ENCODE measurements at regions not wholly inside any gene's neighbourhood (a gene's known extent, or its start where the extent isn't known, plus 50 kb on each side); places are given as distances from the start of the nearest gene placed in this dataset.

- TF ChIP-seq POLR2AphosphoS5 (IDR thresholded peaks at IDR 0.05; ENCODE audit: low read depth, low read length): no peak
- no peak for TF ChIP-seq TAF1 (IDR thresholded peaks at IDR 0.05; ENCODE audit: borderline replicate concordance, insufficient read depth, low read length)
Observed at GRCh38 chr15:26146202-26146601, 283.1 kb upstream of the ATP10A start.
